OCI-LY3 (cell line): ENCODE measurements at regions not wholly inside any gene's neighbourhood (a gene's known extent, or its start where the extent isn't known, plus 50 kb on each side); places are given as distances from the start of the nearest gene placed in this dataset.

Experiments used
- H2AFZ ChIP-seq: fragments of 200-600, 300-600 bp; shearing (Covaris generic); 2 replicates; pipeline ENCODE4 v1.6.0; 2014; ENCODE audit warnings: antibody characterized with exemption, low read depth, low read length
- H3K27ac ChIP-seq: fragments of 200-600, 300-600 bp; sonication (generic); 2 replicates; pipeline ENCODE4 v1.5.1; 2014; ENCODE audit warnings: mild to moderate bottlenecking, low read length, moderate library complexity, mixed read lengths
- H3K27me3 ChIP-seq: fragments of 200-600, 300-600 bp; sonication (generic); 2 replicates; pipeline ENCODE4 v1.6.1; 2014; ENCODE audit warnings: low read depth, low read length, mixed read lengths
- H3K36me3 ChIP-seq: fragments of 200-600, 300-600 bp; sonication (generic); replicated peaks from 2 replicates; pipeline ENCODE3; 2014; ENCODE audit warnings: low read depth, low read length, mixed read lengths
- H3K4me1 ChIP-seq: fragments of 300-600, 200-600 bp; sonication (generic); 2 replicates; pipeline ENCODE4 v1.6.1; 2014; ENCODE audit warnings: low read length, mixed read lengths
- H3K4me2 ChIP-seq: fragments of 200-600, 300-600 bp; sonication (generic); 2 replicates; pipeline ENCODE4 v1.6.1; 2014; ENCODE audit warnings: low read length, mixed read lengths
- H3K4me3 ChIP-seq: fragments of 300-600, 200-600 bp; sonication (generic); 2 replicates; pipeline ENCODE4 v1.5.1; 2014; ENCODE audit warnings: antibody characterized with exemption, mild to moderate bottlenecking, low read length, moderate library complexity
- H3K79me2 ChIP-seq: fragments of 300-600, 200-600 bp; shearing (Covaris generic); 2 replicates; pipeline ENCODE4 v1.6.1; 2014; ENCODE audit warnings: mild to moderate bottlenecking, low read length, mixed read lengths
- H3K9ac ChIP-seq: fragments of 300-600, 200-600 bp; shearing (Covaris generic); 2 replicates; pipeline ENCODE4 v1.6.0; 2014; ENCODE audit warnings: mild to moderate bottlenecking, low read length, moderate library complexity
- H3K9me3 ChIP-seq: fragments of 200-600, 300-600 bp; shearing (Covaris generic); 2 replicates; pipeline ENCODE4 v1.6.1; 2014; ENCODE audit warnings: low read length, mixed read lengths; ENCODE audit not compliant: insufficient read depth
- H4K20me1 ChIP-seq: fragments of 200-600, 300-600 bp; sonication (generic); 2 replicates; pipeline ENCODE4 v1.6.1; 2016; ENCODE audit warnings: low read length, mixed read lengths; ENCODE audit not compliant: insufficient read depth
- EZH2phosphoT487 ChIP-seq: fragments of 200-600 bp; shearing (Covaris generic); IDR thresholded peaks from 2 replicates; pipeline ENCODE4 v1.6.1; 2018; ENCODE audit warnings: antibody characterized with exemption, mixed run types, low read depth
- TF ChIP-seq, protein P1 (sequence below): fragments of 200-600, 300-600 bp; sonication (generic); IDR thresholded peaks from 2 replicates; pipeline ENCODE4 v1.5.1; 2014; ENCODE audit warnings: antibody characterized with exemption, low read length, low read depth

DNA sequence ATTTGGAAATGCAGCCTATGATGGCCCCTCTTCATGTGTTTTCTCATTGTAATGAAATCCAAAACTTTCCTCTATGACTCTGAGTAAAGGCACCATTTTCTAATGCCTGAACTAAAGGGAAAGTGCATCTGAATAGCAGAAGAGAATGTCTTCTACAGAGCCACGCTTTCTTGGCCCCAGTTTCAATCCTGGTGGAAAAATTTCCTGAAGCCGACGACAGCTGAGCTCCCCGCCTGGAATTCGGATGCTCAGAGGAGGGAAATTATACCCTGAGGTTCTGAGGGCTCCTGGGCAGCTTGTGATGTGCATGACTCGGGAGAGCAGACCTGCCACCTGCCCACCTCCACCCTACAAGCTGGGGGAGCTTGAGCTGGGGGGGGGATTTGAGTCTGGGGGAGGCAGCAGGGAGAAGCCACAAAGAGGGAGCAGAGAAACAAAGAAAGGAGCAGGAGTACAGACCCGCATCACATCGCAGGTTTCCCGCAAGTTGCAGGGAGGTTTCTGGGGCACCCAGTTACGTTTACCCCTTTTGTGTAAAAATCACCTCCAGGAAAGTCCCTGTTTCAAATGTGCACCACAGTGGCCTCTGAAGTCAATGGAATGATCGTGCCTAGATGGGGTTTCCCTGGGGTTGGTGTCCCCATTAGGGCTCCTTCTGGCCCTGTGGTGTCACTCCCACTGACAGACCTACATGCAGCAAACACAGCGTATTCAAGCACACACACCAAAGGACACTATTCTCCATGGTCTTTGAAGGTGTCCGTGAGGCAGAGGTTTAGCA is 145.6 kb upstream of the RBPJ start:
- Histone ChIP-seq H3K4me2 (peak overlapping the region; percentile 74), H3K9ac (peak overlapping the region; percentile 31; the same call in 1 of the 2 replicates), H2AFZ (no peak overlapping the region; the same call in 1 of the 2 replicates), H3K9me3 (no peaks in the 10 kb centered on the region), H3K27me3 (no peaks in the 10 kb centered on the region), H3K36me3 (no peaks in the 10 kb centered on the region), H3K4me1 (peaks cover 50% of the 10 kb centered on the region), H4K20me1 (no peaks in the 10 kb centered on the region), H3K79me2 (no peaks in the 10 kb centered on the region), H3K4me3 (peak overlapping the region; percentile 45), H3K27ac (no peak overlapping the region)
- no peak for TF ChIP-seq EZH2phosphoT487
- TF ChIP-seq, protein P1, sequence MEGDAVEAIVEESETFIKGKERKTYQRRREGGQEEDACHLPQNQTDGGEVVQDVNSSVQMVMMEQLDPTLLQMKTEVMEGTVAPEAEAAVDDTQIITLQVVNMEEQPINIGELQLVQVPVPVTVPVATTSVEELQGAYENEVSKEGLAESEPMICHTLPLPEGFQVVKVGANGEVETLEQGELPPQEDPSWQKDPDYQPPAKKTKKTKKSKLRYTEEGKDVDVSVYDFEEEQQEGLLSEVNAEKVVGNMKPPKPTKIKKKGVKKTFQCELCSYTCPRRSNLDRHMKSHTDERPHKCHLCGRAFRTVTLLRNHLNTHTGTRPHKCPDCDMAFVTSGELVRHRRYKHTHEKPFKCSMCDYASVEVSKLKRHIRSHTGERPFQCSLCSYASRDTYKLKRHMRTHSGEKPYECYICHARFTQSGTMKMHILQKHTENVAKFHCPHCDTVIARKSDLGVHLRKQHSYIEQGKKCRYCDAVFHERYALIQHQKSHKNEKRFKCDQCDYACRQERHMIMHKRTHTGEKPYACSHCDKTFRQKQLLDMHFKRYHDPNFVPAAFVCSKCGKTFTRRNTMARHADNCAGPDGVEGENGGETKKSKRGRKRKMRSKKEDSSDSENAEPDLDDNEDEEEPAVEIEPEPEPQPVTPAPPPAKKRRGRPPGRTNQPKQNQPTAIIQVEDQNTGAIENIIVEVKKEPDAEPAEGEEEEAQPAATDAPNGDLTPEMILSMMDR, result no peak

DNA sequence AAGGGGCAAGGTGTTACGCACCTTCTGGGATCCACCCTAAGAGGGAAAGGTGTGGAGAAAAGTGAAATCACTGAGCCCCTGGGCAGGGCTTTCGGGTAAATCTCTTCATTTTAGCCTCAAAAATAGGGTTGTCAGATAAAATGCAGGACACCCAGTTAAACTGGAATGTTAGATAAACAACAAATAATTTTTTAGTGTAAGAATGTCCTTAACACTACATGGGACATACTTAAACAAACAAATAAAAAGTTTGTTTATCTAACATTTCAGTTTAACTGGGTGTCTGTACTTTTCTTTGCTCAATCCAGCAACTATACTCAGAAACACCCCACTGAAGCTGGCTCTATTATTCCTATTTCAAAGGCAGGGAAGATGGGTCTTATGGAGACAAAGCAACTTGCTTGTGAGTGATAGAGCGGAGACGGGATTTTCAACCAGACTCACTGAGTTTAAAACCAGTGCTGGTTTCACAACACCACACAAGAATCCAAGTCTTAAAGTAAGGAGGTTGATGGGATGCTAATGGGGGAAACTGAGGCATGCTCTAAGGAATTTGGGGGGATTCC is 144.8 kb upstream of the RBPJ start:
- TF ChIP-seq EZH2phosphoT487, result no peak
- TF ChIP-seq, protein P1, result no peak
- no peak overlapping the region for H3K4me3 ChIP-seq
- H2AFZ ChIP-seq, result no peak overlapping the region
- H4K20me1 ChIP-seq, result no peaks in the 10 kb centered on the region
- peaks cover 50% of the 10 kb centered on the region for H3K4me1 ChIP-seq
- H3K79me2 ChIP-seq, result no peaks in the 10 kb centered on the region
- H3K9ac ChIP-seq, result no peak overlapping the region
- H3K27ac ChIP-seq, result no peak overlapping the region
- H3K9me3 ChIP-seq, result no peaks in the 10 kb centered on the region
- peak overlapping the region; percentile 74; the same call in 1 of the 2 replicates for H3K4me2 ChIP-seq
- no peaks in the 10 kb centered on the region for H3K36me3 ChIP-seq
- no peaks in the 10 kb centered on the region for H3K27me3 ChIP-seq

- H3K9me3 ChIP-seq, result no peaks in the 10 kb centered on the region
- no peak for TF ChIP-seq EZH2phosphoT487
- TF ChIP-seq, protein P1, result no peak
- H2AFZ ChIP-seq, result no peak overlapping the region
- no peaks in the 10 kb centered on the region for H4K20me1 ChIP-seq
- no peak overlapping the region for H3K9ac ChIP-seq
- no peaks in the 10 kb centered on the region for H3K79me2 ChIP-seq
- H3K36me3 ChIP-seq, result no peaks in the 10 kb centered on the region
- H3K27me3 ChIP-seq, result no peaks in the 10 kb centered on the region
- no peak overlapping the region for H3K4me3 ChIP-seq
- peaks cover 50% of the 10 kb centered on the region for H3K4me1 ChIP-seq
- no peak overlapping the region for H3K4me2 ChIP-seq
- H3K27ac ChIP-seq, result no peak overlapping the region
These were observed 144.1 kb upstream of the RBPJ start for GRCh38 chr4:26176598-26177149.

GRCh38 chr4:26178854-26179253 is 142.0 kb upstream of the RBPJ start:
- Histone ChIP-seq H3K36me3 (no peaks in the 10 kb centered on the region), H3K9ac (peak overlapping the region; percentile 8; the same call in 1 of the 2 replicates), H3K27me3 (no peaks in the 10 kb centered on the region), H3K4me2 (peak overlapping the region; percentile 63), H3K27ac (peak overlapping the region; percentile 45), H3K4me1 (peaks cover 46% of the 10 kb centered on the region), H3K9me3 (no peaks in the 10 kb centered on the region), H2AFZ (no peak overlapping the region), H3K79me2 (no peaks in the 10 kb centered on the region), H3K4me3 (peak overlapping the region; percentile 25; the same call in 1 of the 2 replicates), H4K20me1 (no peaks in the 10 kb centered on the region)
- no peak for TF ChIP-seq EZH2phosphoT487
- TF ChIP-seq, protein P1, result no peak
